ENCODE measurements at regions not wholly inside any gene's neighbourhood (a gene's known extent, or its start where the extent isn't known, plus 50 kb on each side); places are given as distances from the start of the nearest gene placed in this dataset.

GRCh38 chr1:244303610-244303969, 148.1 kb downstream of the ADSS2 start:
- no peak for TF ChIP-seq CTCF (IDR thresholded peaks at IDR 0.05)
- no peak for TF ChIP-seq POLR2A (IDR thresholded peaks at IDR 0.05)

Measured in prostate gland (tissue), 2 donors.